Left colon (tissue), 2 donors: ENCODE measurements at regions not wholly inside any gene's neighbourhood (a gene's known extent, or its start where the extent isn't known, plus 50 kb on each side); places are given as distances from the start of the nearest gene placed in this dataset.

Experiments
- ATAC-seq: fragments of 200-7000 bp; cut with Tn5 transposase; one replicate; pipeline ENCODE4 v1.9.1; 2020; ENCODE audit warnings: mild to moderate bottlenecking, moderate library complexity
- DNase-seq, 2 donors: peaks; one replicate each; pipeline ENCODE4 v3.0.0-alpha.2; 2020
- intact Hi-C, 2 donors: fragments of 100-400 bp; cut with DNase I in 1 of 2; cut with micrococcal nuclease in 1 of 2; formaldehyde crosslinking; loops; one replicate each; pipeline versions ENCODE4 v1.11.2 to v1.14.0; 2022; cut with DNase I, micrococcal nuclease
- donor health status: DM: no; HTN: no; CAD: no.
- donor health status: DM: yes; HTN: yes; CAD: no.

- intact Hi-C loops, result no loop called here
- ATAC-seq (no peak), DNase-seq (no peak)
Measured at GRCh38 chr11:87429996-87430395, 392.3 kb downstream of the TMEM135 start.

GRCh38 chr11:87428266-87428665 lies 390.5 kb downstream of the TMEM135 start:
- no peak for DNase-seq
- intact Hi-C loops, result no loop called here
- no peak for ATAC-seq

- ATAC-seq, result no peak
- intact Hi-C loops, result no loop called here
- DNase-seq, result no peak
Measured at GRCh38 chr11:87425943-87426342, 388.2 kb downstream of the TMEM135 start.

GRCh38 chr11:87425391-87425790 lies 387.7 kb downstream of the TMEM135 start:
- DNase-seq (no peak), ATAC-seq (no peak)
- intact Hi-C loops, result no loop called here

- DNase-seq (no peak), ATAC-seq (no peak)
- intact Hi-C loops, result loop anchor here in 1 of 2 donors (5.0 kb wide), 1 partner anchor 71 kb away; no protein-coding TSS in a partner anchor
Measured at GRCh38 chr11:87423161-87423560, 385.4 kb downstream of the TMEM135 start.

GRCh38 chr11:87422566-87422965 lies 384.8 kb downstream of the TMEM135 start:
- ATAC-seq (no peak), DNase-seq (no peak)
- intact Hi-C loops, result loop anchor here in 1 of 2 donors (5.0 kb wide), 1 partner anchor 70 kb away; no protein-coding TSS in a partner anchor

GRCh38 chr11:87421422-87421821 lies 383.7 kb downstream of the TMEM135 start:
- intact Hi-C loops, result loop anchor here in 1 of 2 donors (5.0 kb wide), 1 partner anchor 69 kb away; no protein-coding TSS in a partner anchor
- DNase-seq, result peak in 1 of 2 donors; percentile 12
- ATAC-seq, result peak; percentile 85

- ATAC-seq (no peak), DNase-seq (no peak)
- intact Hi-C loops, result no loop called here
Measured at GRCh38 chr11:87417951-87418350, 380.2 kb downstream of the TMEM135 start.

GRCh38 chr11:87405843-87406242 lies 368.1 kb downstream of the TMEM135 start:
- intact Hi-C loops, result no loop called here
- no peak for ATAC-seq
- DNase-seq, result no peak

- DNase-seq (no peak), ATAC-seq (no peak)
- intact Hi-C loops, result no loop called here
Measured at GRCh38 chr11:87405356-87405755, 367.6 kb downstream of the TMEM135 start.

- intact Hi-C loops, result no loop called here
- DNase-seq (no peak), ATAC-seq (peak; percentile 64)
Measured at GRCh38 chr11:87401653-87402052, 363.9 kb downstream of the TMEM135 start.

GRCh38 chr11:87399341-87399740 lies 361.6 kb downstream of the TMEM135 start:
- no peak for ATAC-seq
- intact Hi-C loops, result no loop called here
- no peak for DNase-seq

- DNase-seq, result peak in 1 of 2 donors; percentile 30
- intact Hi-C loops, result no loop called here
Measured at GRCh38 chr11:87398931-87399330, 361.2 kb downstream of the TMEM135 start.

GRCh38 chr11:87397011-87397865 lies 359.5 kb downstream of the TMEM135 start:
- DNase-seq, result no peak
- no peak for ATAC-seq
- intact Hi-C loops, result no loop called here

More at GRCh38 chr11:87398931-87399330, 361.2 kb downstream of the TMEM135 start:
- ATAC-seq, result no peak

GRCh38 chr11:87394924-87395323 lies 357.2 kb downstream of the TMEM135 start:
- ATAC-seq, result no peak

GRCh38 chr11:87392665-87393064 lies 354.9 kb downstream of the TMEM135 start:
- DNase-seq, result no peak
- intact Hi-C loops, result no loop called here
- no peak for ATAC-seq

More at GRCh38 chr11:87394924-87395323, 357.2 kb downstream of the TMEM135 start:
- no peak for DNase-seq
- intact Hi-C loops, result no loop called here

GRCh38 chr11:87391496-87391895 lies 353.8 kb downstream of the TMEM135 start:
- no peak for ATAC-seq
- intact Hi-C loops, result no loop called here

GRCh38 chr11:87384078-87384729 lies 346.5 kb downstream of the TMEM135 start:
- intact Hi-C loops, result no loop called here
- ATAC-seq (no peak), DNase-seq (no peak)

More at GRCh38 chr11:87391496-87391895, 353.8 kb downstream of the TMEM135 start:
- no peak for DNase-seq

GRCh38 chr11:87374038-87374807 lies 336.5 kb downstream of the TMEM135 start:
- DNase-seq (no peak), ATAC-seq (no peak)
- intact Hi-C loops, result no loop called here
